Activated naive CD4-positive, alpha-beta T cell treated with anti-CD3 and anti-CD28 coated beads for 36 hours (primary cell): ENCODE measurements at regions not wholly inside any gene's neighbourhood (a gene's known extent, or its start where the extent isn't known, plus 50 kb on each side); places are given as distances from the start of the nearest gene placed in this dataset.
"Not testable (repeated sequence)": the region's sequence is repeated elsewhere in the genome, so short reads cannot be mapped to it uniquely, and the experiment has no call there.

ENCODE experiments used
- CTCF ChIA-PET: fragments of 350-600 bp; sonication (Branson Sonifier 250); formaldehyde crosslinking; loops from one replicate; lab custom pipeline; 2021; ENCODE audit warnings: antibody characterized with exemption; lab: Charles Lee
- DNase-seq: peaks from one replicate; pipeline ENCODE4 v3.0.0-alpha.2; 2020
- H3K27ac Mint-ChIP-seq: one replicate; pipeline ENCODE4 v1.8.0; 2021; ENCODE audit warnings: mild to moderate bottlenecking, mixed read lengths
- H3K27me3 Mint-ChIP-seq: one replicate; pipeline ENCODE4 v1.8.0; 2021; ENCODE audit warnings: low read depth, mixed read lengths
- H3K36me3 Mint-ChIP-seq: one replicate; pipeline ENCODE4 v1.8.0; 2021; ENCODE audit warnings: low read depth, mixed read lengths
- H3K4me1 Mint-ChIP-seq: one replicate; pipeline ENCODE4 v1.8.0; 2021; ENCODE audit warnings: low read depth, mixed read lengths
- H3K4me3 Mint-ChIP-seq: one replicate; pipeline ENCODE4 v1.8.0; 2021; ENCODE audit warnings: mild to moderate bottlenecking, moderate library complexity, mixed read lengths
- H3K9me3 Mint-ChIP-seq: one replicate; pipeline ENCODE4 v1.8.0; 2021; ENCODE audit warnings: mixed read lengths
- intact Hi-C: fragments of 100-400 bp; cut with micrococcal nuclease; formaldehyde crosslinking; loops from one replicate; pipeline ENCODE4 v1.15.1; 2023

DNA sequence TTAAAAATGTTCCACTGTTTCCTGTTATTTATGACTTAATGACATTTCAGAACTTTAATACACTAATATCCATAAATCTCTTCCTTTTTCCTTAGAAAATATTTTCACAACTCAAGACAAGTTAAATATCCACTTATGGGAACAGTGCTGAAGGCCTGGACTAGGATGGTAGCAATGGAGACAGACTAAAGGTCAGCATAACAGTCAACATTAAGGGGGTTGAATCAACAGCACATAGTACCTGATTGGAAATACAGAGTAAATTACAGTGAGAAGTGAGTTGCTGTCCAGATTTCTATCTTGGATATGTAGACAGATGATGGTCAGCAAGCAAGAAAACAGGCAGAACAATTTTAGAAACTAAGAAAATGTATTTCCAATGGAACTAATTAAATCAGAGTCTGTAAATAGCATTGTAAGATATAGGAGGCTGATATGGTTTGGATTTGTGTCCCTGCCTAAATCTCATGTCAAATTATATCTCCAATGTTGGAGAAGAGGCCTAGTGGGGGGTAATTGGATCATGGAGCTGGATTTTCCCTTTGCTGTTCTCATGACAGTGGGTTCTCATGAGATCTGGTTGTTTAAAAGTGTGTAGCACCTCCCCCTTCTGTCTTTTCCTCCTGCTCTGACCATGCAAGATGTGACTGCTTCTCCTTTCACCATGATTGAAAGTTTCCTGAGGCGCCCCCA is 682.7 kb downstream of the MAFB start:
- no peak overlapping the region for H3K27ac Mint-ChIP-seq
- no peaks in the 10 kb centered on the region for H3K36me3 Mint-ChIP-seq
- intact Hi-C loops = no loop called here
- no peak for DNase-seq
- H3K4me1 Mint-ChIP-seq = no peaks in the 10 kb centered on the region
- H3K4me3 Mint-ChIP-seq = no peak overlapping the region
- H3K27me3 Mint-ChIP-seq = peaks cover 2% of the 10 kb centered on the region
- CTCF ChIA-PET = no interaction called here
- peaks cover 1% of the 10 kb centered on the region for H3K9me3 Mint-ChIP-seq

DNA sequence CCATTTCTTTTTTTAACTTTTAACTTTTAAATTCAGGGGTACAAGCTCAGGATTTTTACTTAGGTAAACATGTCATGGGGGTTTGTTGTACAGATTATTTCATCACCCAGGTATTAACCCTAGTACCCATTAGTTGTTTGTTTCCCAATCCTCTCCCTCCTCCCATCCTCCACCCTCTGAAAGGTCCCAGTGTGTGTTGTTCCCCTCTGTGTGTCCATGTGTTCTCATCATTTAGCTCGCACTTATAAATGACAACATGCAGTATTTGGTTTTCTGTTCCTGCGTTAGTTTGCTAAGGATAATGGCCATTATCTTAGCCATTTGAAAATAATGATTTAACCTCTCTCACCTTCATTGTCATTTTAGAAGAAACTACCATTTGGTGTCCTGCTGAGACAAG is 684.9 kb downstream of the MAFB start:
- not testable (repeated sequence) for H3K4me3 Mint-ChIP-seq, H3K27ac Mint-ChIP-seq

DNA sequence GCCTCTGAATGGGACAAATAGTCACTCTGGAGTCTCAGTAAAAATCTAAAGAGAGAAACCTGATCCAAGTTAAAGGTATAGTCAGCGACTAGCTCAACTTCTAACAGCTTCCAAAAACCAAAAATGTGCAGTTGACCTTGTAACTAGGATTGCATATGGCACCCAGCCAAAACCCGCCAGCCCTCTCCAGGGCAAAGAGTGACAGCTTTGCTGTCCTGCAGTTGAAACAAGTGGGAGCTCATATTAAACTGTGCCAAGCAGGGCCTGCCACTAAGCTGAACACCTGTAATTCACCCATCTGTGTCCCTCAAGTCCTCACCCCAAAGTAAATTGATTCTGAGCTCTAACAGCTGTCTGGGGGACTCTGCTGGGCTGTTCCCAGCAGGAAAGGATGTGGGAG is 695.3 kb downstream of the MAFB start:
- Mint-ChIP-seq H3K9me3 (peaks cover 13% of the 10 kb centered on the region), H3K36me3 (no peaks in the 10 kb centered on the region), H3K4me1 (no peaks in the 10 kb centered on the region), H3K27ac (no peak overlapping the region), H3K27me3 (no peaks in the 10 kb centered on the region), H3K4me3 (no peak overlapping the region)
- CTCF ChIA-PET = no interaction called here
- intact Hi-C loops = no loop called here
- DNase-seq = no peak

More for the DNA sequence above, 684.9 kb downstream of the MAFB start:
- H3K9me3 Mint-ChIP-seq, intact Hi-C loops, H3K4me1 Mint-ChIP-seq, DNase-seq, H3K27me3 Mint-ChIP-seq, CTCF ChIA-PET, H3K36me3 Mint-ChIP-seq: not testable (repeated sequence)

DNA sequence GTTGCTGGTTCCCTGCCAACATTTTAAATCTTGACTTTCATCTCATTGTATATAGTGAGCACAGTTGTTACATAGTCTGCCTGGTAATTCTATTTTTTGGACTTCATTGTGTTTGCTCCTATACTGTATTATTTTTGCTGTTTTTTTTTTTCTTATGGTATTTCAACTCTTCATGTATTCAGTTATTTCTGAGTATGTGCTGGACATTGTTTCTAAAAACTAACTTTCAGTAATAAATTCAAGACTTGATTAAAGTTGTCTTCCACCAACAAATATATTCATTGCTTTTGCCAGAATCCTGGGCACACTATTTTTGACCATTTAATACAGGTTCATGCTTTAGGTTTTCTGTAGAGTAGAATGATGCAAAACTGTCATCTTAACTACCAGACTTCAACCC is 698.3 kb downstream of the MAFB start:
- Mint-ChIP-seq H3K27ac (no peak overlapping the region), H3K4me3 (no peak overlapping the region), H3K27me3 (no peaks in the 10 kb centered on the region), H3K36me3 (no peaks in the 10 kb centered on the region), H3K4me1 (no peaks in the 10 kb centered on the region), H3K9me3 (peaks cover 13% of the 10 kb centered on the region)
- intact Hi-C loops = no loop called here
- CTCF ChIA-PET = interaction anchor here (0.7 kb wide), 1 partner anchor 89 kb away, joined by 3 read pairs; no protein-coding TSS in a partner anchor
- DNase-seq = no peak

DNA sequence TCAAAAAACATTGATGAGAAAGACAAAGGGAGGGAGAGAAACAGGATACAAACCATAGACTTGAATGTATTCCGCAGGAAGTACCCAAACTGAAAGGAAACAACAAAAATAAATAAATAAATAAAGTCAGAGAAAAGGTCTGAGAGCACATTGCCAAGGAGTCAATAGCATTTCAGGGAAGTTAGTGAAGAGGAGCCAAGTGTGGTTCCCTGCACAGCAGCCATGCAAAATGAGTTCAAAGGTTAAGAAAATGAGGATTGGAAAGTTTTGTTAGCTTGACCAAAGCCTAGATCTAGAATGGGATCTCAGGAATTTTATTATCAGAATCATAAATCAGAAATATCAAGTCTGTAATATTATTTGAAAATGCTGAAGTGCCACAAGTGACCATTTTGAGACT is 700.0 kb downstream of the MAFB start:
- intact Hi-C loops = no loop called here
- peaks cover 13% of the 10 kb centered on the region for H3K9me3 Mint-ChIP-seq
- no peaks in the 10 kb centered on the region for H3K27me3 Mint-ChIP-seq
- H3K36me3 Mint-ChIP-seq = no peaks in the 10 kb centered on the region
- H3K4me1 Mint-ChIP-seq = no peaks in the 10 kb centered on the region
- CTCF ChIA-PET = no interaction called here
- no peak for DNase-seq
- no peak overlapping the region for H3K4me3 Mint-ChIP-seq
- no peak overlapping the region for H3K27ac Mint-ChIP-seq

DNA sequence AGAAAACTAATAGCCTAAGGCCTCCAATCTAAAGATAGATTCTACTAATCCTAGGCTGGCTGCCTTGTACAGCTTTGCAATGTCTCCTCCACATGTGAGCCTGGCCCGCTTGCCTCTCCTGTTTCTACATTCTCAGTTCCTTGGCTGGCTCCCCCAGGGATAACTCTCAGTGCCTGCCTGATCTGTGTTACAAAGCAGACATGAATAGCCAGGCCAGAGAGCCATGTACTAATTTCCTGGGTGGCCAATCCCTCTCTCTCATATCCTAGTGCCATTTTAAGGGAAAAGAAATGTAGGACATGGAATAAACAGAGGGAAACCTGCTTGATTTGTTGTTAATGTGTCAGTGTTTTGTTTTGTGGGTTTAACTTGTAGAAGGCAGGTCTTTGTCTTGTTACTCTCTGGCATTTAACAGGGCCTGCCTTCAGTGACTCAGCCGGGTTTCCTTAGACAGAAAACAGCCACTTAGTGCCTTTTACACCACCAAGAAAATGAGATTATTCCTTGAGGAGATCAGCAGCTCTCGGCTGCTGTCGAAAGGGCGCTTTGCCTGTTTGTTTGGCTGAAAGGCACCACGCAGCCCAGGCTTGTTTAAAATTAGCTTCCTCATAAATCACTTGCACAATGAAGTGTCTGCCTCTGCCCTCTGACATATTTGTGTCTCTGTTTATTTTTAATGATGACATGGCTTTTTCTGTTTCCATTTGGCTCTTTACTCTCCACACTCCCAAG is 702.7 kb downstream of the MAFB start:
- Mint-ChIP-seq H3K4me1 (no peaks in the 10 kb centered on the region), H3K27me3 (no peaks in the 10 kb centered on the region), H3K27ac (no peak overlapping the region), H3K9me3 (peaks cover 11% of the 10 kb centered on the region), H3K36me3 (no peaks in the 10 kb centered on the region), H3K4me3 (no peak overlapping the region)
- intact Hi-C loops = no loop called here
- CTCF ChIA-PET = no interaction called here
- DNase-seq = no peak

DNA sequence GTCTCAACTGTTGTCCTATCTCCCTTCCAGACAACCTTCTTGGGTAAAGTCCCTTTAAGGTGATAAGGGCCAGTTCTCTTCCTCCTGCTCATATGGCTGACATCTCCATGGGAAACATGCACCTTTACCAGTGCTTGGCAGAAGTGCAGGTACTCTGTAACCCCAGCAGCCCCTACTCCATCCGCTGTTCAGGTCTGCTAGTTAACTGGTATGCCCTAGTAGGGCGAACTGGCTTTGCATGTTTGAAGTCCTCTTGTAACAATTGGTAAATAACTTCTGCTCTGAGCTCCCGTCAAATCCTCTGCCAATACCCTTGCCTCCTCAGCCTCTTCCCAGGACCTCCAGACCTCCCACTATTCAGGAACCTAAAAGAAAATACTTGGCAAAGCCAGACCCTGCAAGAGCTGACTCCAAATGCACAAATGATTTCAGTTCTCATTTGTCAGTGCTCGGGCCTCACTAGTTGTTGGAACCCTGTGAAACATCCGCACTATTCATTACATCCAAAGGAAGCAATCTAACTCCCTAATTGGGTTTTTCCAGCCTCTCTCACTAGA is 703.7 kb downstream of the MAFB start:
- no peak overlapping the region for H3K4me3 Mint-ChIP-seq
- DNase-seq = no peak
- no peak overlapping the region for H3K27ac Mint-ChIP-seq
- no peaks in the 10 kb centered on the region for H3K36me3 Mint-ChIP-seq
- peaks cover 5% of the 10 kb centered on the region for H3K9me3 Mint-ChIP-seq
- no peaks in the 10 kb centered on the region for H3K4me1 Mint-ChIP-seq
- CTCF ChIA-PET = no interaction called here
- intact Hi-C loops = no loop called here
- H3K27me3 Mint-ChIP-seq = no peaks in the 10 kb centered on the region

DNA sequence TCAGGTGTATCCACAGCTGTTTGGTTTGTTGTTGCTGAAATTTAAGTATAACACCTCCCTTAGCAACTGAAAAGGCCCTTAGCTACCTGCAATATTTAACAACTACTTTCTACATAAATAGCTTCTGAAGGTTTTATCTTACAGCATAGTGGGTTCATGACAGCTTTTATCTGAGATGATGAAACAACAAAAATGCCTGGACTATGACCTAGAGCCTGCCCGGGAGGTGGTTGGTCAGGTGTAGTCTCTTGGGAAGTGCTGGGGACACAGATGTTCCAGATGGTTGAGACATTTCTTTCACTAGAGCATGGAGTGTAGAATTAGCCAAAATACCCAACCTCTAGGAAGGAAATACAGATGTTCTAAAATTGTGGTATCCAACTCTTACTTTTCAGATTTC is 705.4 kb downstream of the MAFB start:
- no peak overlapping the region for H3K4me3 Mint-ChIP-seq
- H3K27me3 Mint-ChIP-seq = no peaks in the 10 kb centered on the region
- H3K9me3 Mint-ChIP-seq = no peaks in the 10 kb centered on the region
- intact Hi-C loops = no loop called here
- no peaks in the 10 kb centered on the region for H3K36me3 Mint-ChIP-seq
- DNase-seq = no peak
- no peak overlapping the region for H3K27ac Mint-ChIP-seq
- no peaks in the 10 kb centered on the region for H3K4me1 Mint-ChIP-seq
- CTCF ChIA-PET = no interaction called here

DNA sequence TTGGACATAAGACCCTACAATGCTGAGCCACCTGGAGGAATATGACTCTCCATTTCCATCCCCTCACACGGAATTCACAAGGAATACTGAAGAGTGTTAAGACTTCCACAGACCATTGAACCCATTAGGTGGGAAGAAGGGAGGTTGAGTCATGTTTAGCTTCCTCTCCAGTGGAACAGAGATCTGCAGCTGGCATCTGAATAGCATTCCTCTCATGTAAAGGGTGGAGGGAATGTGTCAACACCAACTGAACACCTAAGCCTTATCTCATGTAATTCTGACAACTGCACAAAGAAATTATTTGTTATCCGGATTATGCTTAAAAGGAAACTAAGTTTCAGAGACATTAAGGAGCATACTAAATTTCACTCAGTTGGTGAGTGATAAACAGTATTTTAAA is 705.9 kb downstream of the MAFB start:
- H3K27me3 Mint-ChIP-seq = no peaks in the 10 kb centered on the region
- no peak overlapping the region for H3K27ac Mint-ChIP-seq
- no peak for DNase-seq
- intact Hi-C loops = no loop called here
- H3K4me3 Mint-ChIP-seq = no peak overlapping the region
- no peaks in the 10 kb centered on the region for H3K4me1 Mint-ChIP-seq
- CTCF ChIA-PET = no interaction called here
- no peaks in the 10 kb centered on the region for H3K36me3 Mint-ChIP-seq
- no peaks in the 10 kb centered on the region for H3K9me3 Mint-ChIP-seq

DNA sequence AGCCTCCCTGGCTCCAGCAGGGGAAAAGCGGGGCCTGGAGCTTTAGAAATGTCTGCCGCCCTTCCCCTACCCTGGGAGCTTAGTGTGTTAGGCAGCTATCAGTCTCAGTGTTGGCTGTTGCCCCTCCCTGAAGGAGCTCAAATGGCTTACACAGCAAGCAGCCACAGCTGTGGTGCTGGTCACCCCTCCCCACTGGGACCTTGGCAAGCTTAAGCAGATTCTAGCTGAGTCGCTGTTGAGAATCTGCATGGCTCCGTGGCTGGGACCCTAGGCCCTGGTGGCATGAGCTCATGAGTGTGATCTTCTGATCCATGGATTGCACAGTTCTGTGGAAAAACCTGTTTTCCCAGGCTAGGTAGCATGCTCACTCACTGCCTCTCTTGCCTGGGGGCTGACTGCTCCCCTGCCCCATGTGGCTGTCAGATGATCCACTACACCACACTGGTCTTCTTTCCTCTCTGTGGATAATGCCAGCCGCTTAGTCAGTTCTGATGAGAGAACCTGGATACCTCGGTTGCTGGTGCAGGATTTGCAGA is 714.0 kb downstream of the MAFB start:
- peaks cover 17% of the 10 kb centered on the region for H3K9me3 Mint-ChIP-seq
- H3K4me1 Mint-ChIP-seq = no peaks in the 10 kb centered on the region
- H3K27ac Mint-ChIP-seq = no peak overlapping the region
- H3K36me3 Mint-ChIP-seq = no peaks in the 10 kb centered on the region
- H3K27me3 Mint-ChIP-seq = peaks cover 8% of the 10 kb centered on the region
- CTCF ChIA-PET = no interaction called here
- no peak overlapping the region for H3K4me3 Mint-ChIP-seq
- no peak for DNase-seq
- intact Hi-C loops = no loop called here

DNA sequence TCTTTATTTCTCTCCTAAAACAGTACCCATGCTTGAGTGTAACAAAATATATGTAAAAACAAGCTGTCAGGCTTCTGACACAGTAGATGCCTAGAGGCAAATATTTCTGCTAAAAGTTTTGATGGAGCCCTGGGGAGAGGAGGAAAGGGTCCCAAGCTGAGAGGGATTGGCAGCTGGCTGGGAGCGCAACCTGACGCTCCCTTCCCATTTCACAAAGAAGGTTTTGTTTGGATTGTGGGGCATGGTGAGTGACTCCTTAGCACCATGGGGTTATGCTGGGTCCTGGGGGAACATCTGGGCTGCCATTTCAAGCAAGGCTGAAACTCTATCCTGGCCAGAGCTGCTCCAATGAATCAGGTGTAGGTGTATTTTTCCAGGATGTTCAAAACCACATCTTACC is 720.5 kb downstream of the MAFB start:
- Mint-ChIP-seq H3K4me3 (no peak overlapping the region), H3K36me3 (no peaks in the 10 kb centered on the region), H3K9me3 (peaks cover 23% of the 10 kb centered on the region), H3K27me3 (no peaks in the 10 kb centered on the region), H3K4me1 (no peaks in the 10 kb centered on the region), H3K27ac (no peak overlapping the region)
- intact Hi-C loops = no loop called here
- CTCF ChIA-PET = no interaction called here
- no peak for DNase-seq

DNA sequence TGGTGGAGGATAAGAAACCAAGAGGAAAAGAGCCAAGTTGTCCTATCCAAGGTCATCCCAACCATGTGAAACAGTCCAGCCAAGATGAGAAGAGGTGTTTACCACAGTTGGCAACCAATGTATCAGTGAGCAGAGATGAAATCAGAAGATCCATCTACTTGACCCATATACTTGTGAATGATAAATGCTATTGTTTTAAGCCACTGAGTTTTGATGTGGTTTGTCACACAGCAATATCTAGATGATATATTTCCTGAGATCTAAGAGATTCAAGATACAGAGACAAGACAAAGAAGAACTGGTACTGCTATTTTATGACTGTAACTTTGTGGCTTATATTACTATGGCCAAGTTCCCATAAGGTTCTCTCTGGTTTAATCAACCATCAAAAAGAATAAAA is 721.2 kb downstream of the MAFB start:
- H3K27ac Mint-ChIP-seq = no peak overlapping the region
- H3K36me3 Mint-ChIP-seq = no peaks in the 10 kb centered on the region
- no peaks in the 10 kb centered on the region for H3K27me3 Mint-ChIP-seq
- CTCF ChIA-PET = no interaction called here
- H3K4me3 Mint-ChIP-seq = no peak overlapping the region
- no peaks in the 10 kb centered on the region for H3K4me1 Mint-ChIP-seq
- intact Hi-C loops = no loop called here
- H3K9me3 Mint-ChIP-seq = peaks cover 23% of the 10 kb centered on the region
- DNase-seq = no peak
